Fibroblast of pulmonary artery (primary cell): ENCODE measurements at regions not wholly inside any gene's neighbourhood (a gene's known extent, or its start where the extent isn't known, plus 50 kb on each side); places are given as distances from the start of the nearest gene placed in this dataset.

Source experiments
- DNase-seq: peaks from one replicate; pipeline ENCODE4 v3.0.0-alpha.2; 2010; ENCODE audit warnings: low read depth
- H3K4me3 ChIP-seq: replicated peaks from 2 replicates; pipeline ENCODE4 v1.5.1; 2011; ENCODE audit warnings: low read depth, mild to moderate bottlenecking, control low read depth, low read length, moderate library complexity
- TF ChIP-seq, protein P1 (sequence below): IDR thresholded peaks from 2 replicates; pipeline ENCODE4 v1.5.1; 2011; ENCODE audit warnings: mild to moderate bottlenecking, control low read depth, low read length, inconsistent platforms; ENCODE audit errors: missing control alignments

DNA sequence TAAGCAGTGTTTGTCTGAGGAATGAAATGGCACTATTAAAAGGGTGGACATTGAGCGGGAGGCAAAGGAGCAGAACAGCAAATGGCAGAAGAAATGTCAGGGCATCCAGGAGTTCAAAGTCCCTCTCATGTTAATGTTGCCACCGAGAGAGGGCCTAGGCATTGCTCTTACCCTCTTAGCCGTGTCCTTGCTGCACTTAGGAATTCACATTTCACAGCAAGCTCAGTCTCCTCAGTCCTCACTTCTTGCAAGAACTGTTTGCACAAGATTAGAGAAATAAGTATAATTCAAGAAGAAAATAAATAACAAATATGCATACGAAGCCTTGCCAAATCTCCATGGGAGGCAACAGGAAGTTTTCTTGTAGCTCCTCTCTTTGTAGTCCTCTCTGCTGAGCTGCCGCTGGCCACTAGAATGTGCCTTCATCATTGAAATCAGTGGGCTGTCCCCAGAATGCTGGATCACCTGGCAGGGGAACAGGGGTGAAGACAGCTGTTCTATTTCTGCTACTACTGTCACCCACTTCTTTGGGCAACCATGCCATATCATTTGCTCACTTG lies 205.8 kb downstream of the ZNF326 start:
- TF ChIP-seq, protein P1, sequence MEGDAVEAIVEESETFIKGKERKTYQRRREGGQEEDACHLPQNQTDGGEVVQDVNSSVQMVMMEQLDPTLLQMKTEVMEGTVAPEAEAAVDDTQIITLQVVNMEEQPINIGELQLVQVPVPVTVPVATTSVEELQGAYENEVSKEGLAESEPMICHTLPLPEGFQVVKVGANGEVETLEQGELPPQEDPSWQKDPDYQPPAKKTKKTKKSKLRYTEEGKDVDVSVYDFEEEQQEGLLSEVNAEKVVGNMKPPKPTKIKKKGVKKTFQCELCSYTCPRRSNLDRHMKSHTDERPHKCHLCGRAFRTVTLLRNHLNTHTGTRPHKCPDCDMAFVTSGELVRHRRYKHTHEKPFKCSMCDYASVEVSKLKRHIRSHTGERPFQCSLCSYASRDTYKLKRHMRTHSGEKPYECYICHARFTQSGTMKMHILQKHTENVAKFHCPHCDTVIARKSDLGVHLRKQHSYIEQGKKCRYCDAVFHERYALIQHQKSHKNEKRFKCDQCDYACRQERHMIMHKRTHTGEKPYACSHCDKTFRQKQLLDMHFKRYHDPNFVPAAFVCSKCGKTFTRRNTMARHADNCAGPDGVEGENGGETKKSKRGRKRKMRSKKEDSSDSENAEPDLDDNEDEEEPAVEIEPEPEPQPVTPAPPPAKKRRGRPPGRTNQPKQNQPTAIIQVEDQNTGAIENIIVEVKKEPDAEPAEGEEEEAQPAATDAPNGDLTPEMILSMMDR = no peak
- no peak for DNase-seq
- H3K4me3 ChIP-seq = no peak overlapping the region

DNA sequence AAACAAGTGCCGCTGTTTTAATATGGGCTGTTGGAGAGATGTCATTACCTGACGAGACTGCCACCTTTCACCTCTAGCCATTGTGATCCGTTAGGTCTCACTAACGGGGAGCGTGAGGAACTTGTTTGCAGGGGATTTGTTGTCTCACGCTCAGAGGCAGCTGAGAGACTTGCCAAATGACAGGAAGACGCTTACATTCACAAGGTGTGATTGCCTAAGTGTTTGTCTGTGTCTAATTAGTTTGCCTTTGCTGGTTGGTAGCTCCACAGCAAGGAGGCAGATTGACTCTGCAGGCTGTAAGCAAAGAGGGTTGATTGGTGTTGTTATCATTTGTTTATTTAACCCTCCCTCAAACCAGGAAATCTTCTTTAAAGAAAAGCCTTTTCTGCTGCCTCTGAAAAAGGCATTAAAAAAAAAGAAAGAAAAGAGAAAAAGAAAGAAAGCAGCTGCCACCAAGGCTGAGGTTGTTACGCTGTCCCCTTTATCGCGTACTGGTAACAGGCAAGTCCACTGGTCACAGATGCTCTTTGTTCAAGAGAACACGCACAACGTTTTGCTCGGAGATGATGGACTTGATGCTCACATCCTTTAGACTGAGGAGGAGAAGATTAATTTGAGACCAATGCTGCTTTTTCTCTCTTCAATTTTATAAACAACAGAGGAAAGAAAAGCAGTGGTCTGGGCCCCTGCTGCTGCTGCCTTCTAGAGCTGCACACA lies 203.9 kb downstream of the ZNF326 start:
- DNase-seq = no peak
- TF ChIP-seq, protein P1 = no peak
- no peak overlapping the region for H3K4me3 ChIP-seq

GRCh38 chr1:90193116-90193515 lies 198.2 kb downstream of the ZNF326 start:
- TF ChIP-seq, protein P1 = no peak
- no peak for DNase-seq
- H3K4me3 ChIP-seq = no peak overlapping the region

GRCh38 chr1:90192408-90192807 lies 197.5 kb downstream of the ZNF326 start:
- TF ChIP-seq, protein P1 = no peak
- DNase-seq = no peak
- no peak overlapping the region for H3K4me3 ChIP-seq

DNA sequence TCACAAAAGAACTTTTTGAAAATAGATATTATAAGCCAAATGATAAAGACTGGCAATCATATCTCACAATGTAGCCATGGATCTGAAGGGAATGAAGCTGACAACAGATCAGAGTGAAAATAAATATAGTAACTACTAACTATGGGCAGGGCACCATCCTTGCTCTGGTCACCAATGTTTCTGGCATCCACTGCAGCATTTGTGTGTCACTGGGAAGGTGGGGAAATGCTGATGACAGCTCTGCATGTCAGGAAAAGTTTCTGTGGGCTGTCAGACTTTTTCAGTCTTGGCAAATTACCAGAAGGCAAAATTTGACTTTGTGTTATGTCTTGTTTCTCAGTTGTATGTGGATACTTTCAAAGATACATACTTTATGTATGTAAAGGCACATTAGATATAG lies 195.6 kb downstream of the ZNF326 start:
- DNase-seq = no peak
- TF ChIP-seq, protein P1 = no peak
- H3K4me3 ChIP-seq = no peak overlapping the region

GRCh38 chr1:90189889-90190288 lies 195.0 kb downstream of the ZNF326 start:
- no peak overlapping the region for H3K4me3 ChIP-seq
- TF ChIP-seq, protein P1 = no peak
- DNase-seq = no peak

DNA sequence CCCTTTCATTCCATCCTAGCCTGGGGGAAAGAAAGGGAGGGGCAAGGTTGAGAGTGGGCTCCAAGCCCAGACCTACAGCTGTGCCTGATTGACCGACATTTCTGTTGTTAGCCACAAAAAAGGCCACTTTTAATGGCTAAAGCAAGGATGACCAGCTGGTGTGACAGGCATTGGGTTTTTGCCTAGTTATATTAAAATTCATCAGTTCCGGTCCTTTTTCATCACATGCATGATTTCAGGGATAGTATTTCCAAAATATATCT lies 192.3 kb downstream of the ZNF326 start:
- no peak overlapping the region for H3K4me3 ChIP-seq
- TF ChIP-seq, protein P1 = no peak
- no peak for DNase-seq
